ENCODE measurements at regions not wholly inside any gene's neighbourhood (a gene's known extent, or its start where the extent isn't known, plus 50 kb on each side); places are given as distances from the start of the nearest gene placed in this dataset.
"Not testable (repeated sequence)": the region's sequence is repeated elsewhere in the genome, so short reads cannot be mapped to it uniquely, and the experiment has no call there.

- POLR2A ChIA-PET, ATAC-seq: not testable (repeated sequence)
These were observed 72.3 kb downstream of the ARF6 start for GRCh38 chr14:49965068-49965651.

DNA sequence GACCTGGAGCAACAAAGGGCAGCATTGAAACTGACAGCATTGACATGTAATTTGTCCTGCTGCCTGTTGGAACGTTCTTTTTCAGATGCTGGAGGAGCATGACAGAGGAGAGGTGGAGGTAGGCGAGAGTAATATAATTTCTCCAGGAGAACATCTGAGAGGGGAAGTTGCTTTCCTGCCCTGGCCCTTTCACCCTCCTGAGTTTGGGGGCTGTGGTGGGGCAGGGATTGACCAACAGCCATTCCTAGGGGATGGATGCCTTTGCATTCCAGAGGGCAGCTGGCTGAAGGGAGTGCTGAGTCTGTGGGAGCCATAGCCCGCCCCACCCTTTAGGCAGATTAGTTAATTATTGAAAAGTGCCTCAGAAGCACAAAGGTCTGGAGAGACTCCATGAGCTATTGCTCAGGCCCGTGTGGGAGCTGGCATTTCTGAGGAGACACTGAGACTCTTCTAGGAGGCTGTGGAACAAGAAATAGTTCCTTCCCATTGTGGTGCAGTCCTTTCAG, 73.5 kb downstream of the ARF6 start:
- Mint-ChIP-seq H3K27ac (peak overlapping the region; percentile 75; the same call in 1 of the 2 replicates), H3K4me3 (no peak overlapping the region), H3K4me1 (peaks cover 16% of the 10 kb centered on the region), H3K9me3 (peaks cover 4% of the 10 kb centered on the region; the same call in 1 of the 2 replicates), H3K36me3 (no peaks in the 10 kb centered on the region), H3K27me3 (ENCODE audit: low read depth) (no peaks in the 10 kb centered on the region)
- DNase-seq (ENCODE audit: low spot score) (no peak), ATAC-seq (peak; percentile 65)
- ChIA-PET CTCF (interaction anchor here (0.5 to 0.7 kb wide), 2 partner anchors 54 to 73 kb away, joined by 3 read pairs; no protein-coding TSS in a partner anchor), POLR2A (no interaction called here)
- no peak for TF ChIP-seq HMGA2 (CRISPR knock-in tag; IDR thresholded peaks at IDR 0.05)
- TF ChIP-seq USF1 (CRISPR knock-in tag; IDR thresholded peaks at IDR 0.05) = no peak
- TF ChIP-seq CREB1 (CRISPR knock-in tag; IDR thresholded peaks at IDR 0.05) = no peak
- TF ChIP-seq NR1H2 (CRISPR knock-in tag; IDR thresholded peaks at IDR 0.05) = no peak
- no peak for TF ChIP-seq ZNF219 (CRISPR knock-in tag; IDR thresholded peaks at IDR 0.05; ENCODE audit: borderline replicate concordance)
- TF ChIP-seq OVOL2 (CRISPR knock-in tag; IDR thresholded peaks at IDR 0.05; ENCODE audit: borderline replicate concordance) = no peak
- TF ChIP-seq SMAD4 (CRISPR knock-in tag; IDR thresholded peaks at IDR 0.05) = no peak
- TF ChIP-seq, protein P1, sequence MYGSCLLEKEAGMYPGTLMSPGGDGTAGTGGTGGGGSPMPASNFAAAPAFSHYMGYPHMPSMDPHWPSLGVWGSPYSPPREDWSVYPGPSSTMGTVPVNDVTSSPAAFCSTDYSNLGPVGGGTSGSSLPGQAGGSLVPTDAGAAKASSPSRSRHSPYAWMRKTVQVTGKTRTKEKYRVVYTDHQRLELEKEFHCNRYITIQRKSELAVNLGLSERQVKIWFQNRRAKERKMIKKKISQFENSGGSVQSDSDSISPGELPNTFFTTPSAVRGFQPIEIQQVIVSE (CRISPR knock-in tag; IDR thresholded peaks at IDR 0.05; ENCODE audit: borderline replicate concordance) = no peak
- TF ChIP-seq ZBTB21 (CRISPR knock-in tag; IDR thresholded peaks at IDR 0.05; ENCODE audit: borderline replicate concordance) = no peak
- TF ChIP-seq ZNF281 (CRISPR knock-in tag; IDR thresholded peaks at IDR 0.05) = no peak
- TF ChIP-seq, protein P2, sequence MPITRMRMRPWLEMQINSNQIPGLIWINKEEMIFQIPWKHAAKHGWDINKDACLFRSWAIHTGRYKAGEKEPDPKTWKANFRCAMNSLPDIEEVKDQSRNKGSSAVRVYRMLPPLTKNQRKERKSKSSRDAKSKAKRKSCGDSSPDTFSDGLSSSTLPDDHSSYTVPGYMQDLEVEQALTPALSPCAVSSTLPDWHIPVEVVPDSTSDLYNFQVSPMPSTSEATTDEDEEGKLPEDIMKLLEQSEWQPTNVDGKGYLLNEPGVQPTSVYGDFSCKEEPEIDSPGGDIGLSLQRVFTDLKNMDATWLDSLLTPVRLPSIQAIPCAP (CRISPR knock-in tag; IDR thresholded peaks at IDR 0.05) = no peak
- no peak for TF ChIP-seq NR2C2 (CRISPR knock-in tag; IDR thresholded peaks at IDR 0.05)
- no peak for TF ChIP-seq RORB (CRISPR knock-in tag; IDR thresholded peaks at IDR 0.05)
- no peak for TF ChIP-seq TEAD4 (CRISPR knock-in tag; IDR thresholded peaks at IDR 0.05)
- no peak for TF ChIP-seq MLX (CRISPR knock-in tag; IDR thresholded peaks at IDR 0.05)

More at GRCh38 chr14:49965068-49965651, 72.3 kb downstream of the ARF6 start:
- H3K27ac Mint-ChIP-seq; DNase-seq (ENCODE audit: low spot score); H3K36me3 Mint-ChIP-seq; H3K4me3 Mint-ChIP-seq; H3K9me3 Mint-ChIP-seq; CTCF ChIA-PET; H3K27me3 Mint-ChIP-seq (ENCODE audit: low read depth): not testable (repeated sequence)
- TF ChIP-seq GABPB1 (CRISPR knock-in tag; IDR thresholded peaks at IDR 0.05) = peak; percentile 73; the same call in 1 of the 2 replicates
- peaks cover 16% of the 10 kb centered on the region for H3K4me1 Mint-ChIP-seq
